Psoas muscle (tissue), 7 donors: ENCODE measurements at regions not wholly inside any gene's neighbourhood (a gene's known extent, or its start where the extent isn't known, plus 50 kb on each side); places are given as distances from the start of the nearest gene placed in this dataset.

Source experiments
- ATAC-seq, 4 donors: fragments of 200-7000 bp; cut with Tn5 transposase; one replicate each; pipeline ENCODE4 v1.9.1; 2020; ENCODE audit warnings: moderate library complexity in 3 of 4, mild to moderate bottlenecking in 2 of 4
- DNase-seq, 2 donors: peaks; one replicate each; pipeline ENCODE4 v3.0.0-alpha.2; 2020
- H3K27ac ChIP-seq: fragments of 200-600 bp; one replicate; pipeline ENCODE4 v1.8.0; 2022
- H3K27me3 ChIP-seq, 3 donors: fragments of 200-600 bp in 1 of 3; one replicate each; pipeline versions ENCODE4 v1.6.1 to v1.8.0; 2013 to 2022; ENCODE audit warnings: low read length in 2 of 3, mild to moderate bottlenecking in 2 of 3, moderate library complexity in 1 of 3; ENCODE audit not compliant: insufficient read depth in 3 of 3
- H3K36me3 ChIP-seq, 2 donors: fragments of 200-600 bp in 1 of 2; one replicate each; pipeline versions ENCODE4 v1.6.1 to v1.8.0; 2013 to 2022; ENCODE audit warnings: low read depth in 1 of 2, mild to moderate bottlenecking in 1 of 2, moderate library complexity in 1 of 2; ENCODE audit not compliant: insufficient read depth in 1 of 2
- H3K4me1 ChIP-seq: fragments of 200-600 bp; one replicate; pipeline ENCODE4 v1.8.0; 2022
- H3K4me3 ChIP-seq: fragments of 200-600 bp; one replicate; pipeline ENCODE4 v1.8.0; 2022; ENCODE audit warnings: mild to moderate bottlenecking
- H3K9me3 ChIP-seq: fragments of 200-600 bp; one replicate; pipeline ENCODE4 v1.8.0; 2022
- WGBS, 3 donors: extraction: QIAGEN DNeasy Blood & Tissue Kit; methylation state at CpG; one replicate each; pipeline versions ENCODE4 v1.1.6 to v1.1.7; 2013; 5-methylcytosine and 5-hydroxymethylcytosine counted together
- intact Hi-C, 2 donors: fragments of 100-400 bp; cut with DNase I; formaldehyde crosslinking; loops; one replicate each; pipeline versions ENCODE4 v1.11.0 to v1.14.2; 2022
- TF ChIP-seq, protein P1 (sequence below): fragments of 200-600 bp; IDR thresholded peaks from one replicate; pipeline ENCODE4 v1.8.0; 2022; ENCODE audit warnings: antibody characterized with exemption
- donor health status: healthy with polysubstance abuse.
- donor health status: DM: no; HTN: no; CAD: no; lungs with moderate emphysema.
- donor health status: Bipolar disorder and iron deficiency.
- donor health status: healthy.
- donor health status: DM: yes; HTN: yes; CAD: no.
- donor health status: DM: no; HTN: no; CAD: no.
- donor health status: DM: yes; HTN: yes; CAD: no.

DNA sequence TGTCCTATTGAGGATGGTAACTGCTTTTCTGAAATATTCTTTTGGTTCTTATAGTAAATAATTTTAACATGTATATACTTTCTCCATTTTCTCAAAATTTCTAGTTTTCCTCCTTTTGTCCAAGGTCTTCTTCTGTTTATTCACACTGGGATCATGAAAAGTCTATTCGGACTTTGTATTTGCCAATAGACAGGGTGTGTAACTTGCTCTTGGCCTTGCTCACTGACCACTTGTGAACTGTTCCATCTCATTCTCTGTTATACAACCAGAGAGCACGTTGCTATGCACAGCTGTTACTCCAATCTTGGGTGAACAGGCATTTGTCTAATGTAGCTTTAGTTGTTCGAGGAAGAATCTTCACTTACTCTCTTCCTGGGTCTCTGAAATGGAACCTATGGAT is 388.9 kb downstream of the SH3GL2 start:
- intact Hi-C loops, result no loop called here
- ATAC-seq (no peak), DNase-seq (no peak)
- no peaks in the 10 kb centered on the region for H3K9me3 ChIP-seq
- no peaks in the 10 kb centered on the region for H3K27me3 ChIP-seq
- H3K27ac ChIP-seq, result no peak overlapping the region
- H3K4me3 ChIP-seq, result no peak overlapping the region
- WGBS, 3 donors, result 6 to 32% (median 8%) methylated on average over 3 of the region's 3 CpGs
- TF ChIP-seq, protein P1, sequence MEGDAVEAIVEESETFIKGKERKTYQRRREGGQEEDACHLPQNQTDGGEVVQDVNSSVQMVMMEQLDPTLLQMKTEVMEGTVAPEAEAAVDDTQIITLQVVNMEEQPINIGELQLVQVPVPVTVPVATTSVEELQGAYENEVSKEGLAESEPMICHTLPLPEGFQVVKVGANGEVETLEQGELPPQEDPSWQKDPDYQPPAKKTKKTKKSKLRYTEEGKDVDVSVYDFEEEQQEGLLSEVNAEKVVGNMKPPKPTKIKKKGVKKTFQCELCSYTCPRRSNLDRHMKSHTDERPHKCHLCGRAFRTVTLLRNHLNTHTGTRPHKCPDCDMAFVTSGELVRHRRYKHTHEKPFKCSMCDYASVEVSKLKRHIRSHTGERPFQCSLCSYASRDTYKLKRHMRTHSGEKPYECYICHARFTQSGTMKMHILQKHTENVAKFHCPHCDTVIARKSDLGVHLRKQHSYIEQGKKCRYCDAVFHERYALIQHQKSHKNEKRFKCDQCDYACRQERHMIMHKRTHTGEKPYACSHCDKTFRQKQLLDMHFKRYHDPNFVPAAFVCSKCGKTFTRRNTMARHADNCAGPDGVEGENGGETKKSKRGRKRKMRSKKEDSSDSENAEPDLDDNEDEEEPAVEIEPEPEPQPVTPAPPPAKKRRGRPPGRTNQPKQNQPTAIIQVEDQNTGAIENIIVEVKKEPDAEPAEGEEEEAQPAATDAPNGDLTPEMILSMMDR, result no peak
- no peaks in the 10 kb centered on the region for H3K36me3 ChIP-seq
- H3K4me1 ChIP-seq, result no peaks in the 10 kb centered on the region

DNA sequence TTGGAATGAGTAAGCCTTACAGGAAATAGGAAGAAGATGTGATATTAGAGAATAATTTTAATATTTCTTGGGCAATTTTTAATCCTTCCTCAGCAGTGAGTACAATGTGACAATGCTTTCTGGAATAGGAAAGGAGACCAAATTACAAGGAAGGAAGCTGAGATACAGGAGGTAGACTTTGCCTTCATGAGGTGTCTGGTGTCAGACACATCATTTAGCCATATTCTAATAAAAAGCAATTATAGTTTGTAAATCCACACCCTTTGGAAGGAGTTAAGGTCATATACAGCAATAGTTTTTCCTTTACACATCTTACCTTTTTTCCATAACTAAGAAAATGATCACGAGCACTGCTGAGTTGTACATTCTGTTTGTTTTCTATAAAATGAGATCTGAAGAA is 390.4 kb downstream of the SH3GL2 start:
- no peak for DNase-seq
- no peak overlapping the region for H3K27ac ChIP-seq
- no peaks in the 10 kb centered on the region for H3K36me3 ChIP-seq
- TF ChIP-seq, protein P1, result no peak
- H3K4me3 ChIP-seq, result no peak overlapping the region
- H3K27me3 ChIP-seq, result no peaks in the 10 kb centered on the region
- no peaks in the 10 kb centered on the region for H3K4me1 ChIP-seq
- 0 to 93% (median 3%) methylated on average over 1 of the region's 1 CpG for WGBS, 3 donors
- no peak for ATAC-seq
- intact Hi-C loops, result no loop called here
- no peaks in the 10 kb centered on the region for H3K9me3 ChIP-seq

DNA sequence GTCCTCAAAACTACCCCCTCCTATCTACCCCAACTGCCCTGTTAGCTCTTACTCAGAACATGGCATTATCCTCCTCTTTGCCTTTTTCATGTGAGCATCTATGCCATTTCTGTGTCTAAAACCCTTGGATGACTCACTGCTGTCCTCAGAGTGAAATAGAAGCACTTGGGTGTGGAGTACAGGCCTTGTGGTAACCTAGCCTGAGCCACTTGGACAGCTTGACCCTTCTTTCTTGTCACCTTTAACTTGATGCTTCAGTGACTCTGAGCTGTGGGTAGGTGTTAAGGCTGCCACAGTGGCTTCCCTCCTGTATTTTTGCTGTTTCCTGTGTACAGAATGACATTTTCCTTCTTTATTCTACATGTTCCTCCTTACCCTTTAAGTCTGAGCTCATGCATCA is 391.4 kb downstream of the SH3GL2 start:
- DNase-seq, result no peak
- Histone ChIP-seq H3K4me1 (no peaks in the 10 kb centered on the region), H3K27ac (no peak overlapping the region), H3K4me3 (no peak overlapping the region), H3K9me3 (no peaks in the 10 kb centered on the region), H3K27me3 (no peaks in the 10 kb centered on the region), H3K36me3 (no peaks in the 10 kb centered on the region)
- intact Hi-C loops, result no loop called here
- TF ChIP-seq, protein P1, result no peak
- ATAC-seq, result no peak

DNA sequence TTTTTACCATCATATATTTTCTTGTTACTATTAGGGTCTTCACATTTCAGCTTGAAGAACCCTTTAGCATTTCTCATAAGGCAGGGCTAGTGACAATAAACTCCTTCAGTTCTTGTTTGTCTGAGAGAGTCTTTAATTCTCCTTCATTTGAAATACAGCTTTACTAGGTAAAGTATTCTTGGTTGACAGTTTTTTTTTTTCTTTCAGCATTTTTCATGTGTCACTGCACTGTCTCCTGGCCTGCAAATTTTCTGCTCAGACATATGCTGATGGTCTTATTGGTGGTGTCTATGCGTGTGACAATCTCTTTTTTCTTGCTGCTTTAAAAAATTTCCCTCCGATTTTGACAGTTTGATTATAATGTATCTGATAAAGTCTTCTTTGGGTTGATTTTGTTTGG is 399.9 kb downstream of the SH3GL2 start:
- Histone ChIP-seq H3K27ac (no peak overlapping the region), H3K27me3 (no peaks in the 10 kb centered on the region), H3K4me3 (no peak overlapping the region), H3K36me3 (no peaks in the 10 kb centered on the region), H3K9me3 (peaks cover 7% of the 10 kb centered on the region), H3K4me1 (no peaks in the 10 kb centered on the region)
- 92 to 96% (median 95%) methylated on average over 2 of the region's 2 CpGs for WGBS, 3 donors
- TF ChIP-seq, protein P1, result no peak
- intact Hi-C loops, result no loop called here
- no peak for DNase-seq
- no peak for ATAC-seq

DNA sequence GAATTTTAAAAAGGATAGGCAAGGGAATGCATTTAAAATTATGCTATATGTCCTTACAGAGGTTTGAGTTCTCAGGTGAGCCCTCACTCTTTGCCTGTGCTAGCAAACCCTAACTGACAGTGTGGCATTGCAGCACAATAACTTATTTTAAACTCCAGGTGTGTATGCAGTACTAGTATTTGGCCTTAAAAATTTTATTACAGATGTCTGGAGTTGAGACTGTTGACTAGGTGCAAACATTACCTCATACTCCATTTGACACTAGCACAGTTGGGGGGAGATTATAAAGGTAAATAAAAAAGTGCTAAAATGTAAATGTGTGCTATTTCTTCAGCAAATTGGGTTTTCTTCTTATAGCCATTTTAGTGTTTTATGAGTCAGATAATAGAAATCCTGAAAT is 407.7 kb downstream of the SH3GL2 start:
- DNase-seq, result no peak
- Histone ChIP-seq H3K4me1 (no peaks in the 10 kb centered on the region), H3K27me3 (no peaks in the 10 kb centered on the region), H3K36me3 (no peaks in the 10 kb centered on the region), H3K9me3 (no peaks in the 10 kb centered on the region), H3K4me3 (no peak overlapping the region), H3K27ac (no peak overlapping the region)
- no peak for ATAC-seq
- TF ChIP-seq, protein P1, result no peak
- intact Hi-C loops, result loop anchor here in 1 of 2 donors (10.0 kb wide), 1 partner anchor 62 kb away; no protein-coding TSS in a partner anchor
